SK-N-MC (cell line): ENCODE measurements at regions not wholly inside any gene's neighbourhood (a gene's known extent, or its start where the extent isn't known, plus 50 kb on each side); places are given as distances from the start of the nearest gene placed in this dataset.

Experiments
- EZH2 ChIP-seq: fragments of 200-600 bp; sonication (generic); IDR thresholded peaks from one replicate; pipeline ENCODE4 v1.6.1; 2017; ENCODE audit warnings: antibody characterized with exemption
- POLR2AphosphoS5 ChIP-seq: IDR thresholded peaks from 2 replicates; pipeline ENCODE4 v1.6.1; 2012; ENCODE audit warnings: mild to moderate bottlenecking, low read depth, low read length, borderline replicate concordance

GRCh38 chr1:78360584-78360983, 130.2 kb upstream of the PTGFR start:
- no peak for TF ChIP-seq POLR2AphosphoS5
- no peak for TF ChIP-seq EZH2
